ENCODE measurements at regions not wholly inside any gene's neighbourhood (a gene's known extent, or its start where the extent isn't known, plus 50 kb on each side); places are given as distances from the start of the nearest gene placed in this dataset.

- Histone ChIP-seq H4K5ac (ENCODE audit: low read depth, low read length) (no peak overlapping the region), H3K18ac (ENCODE audit: low read depth, low read length) (no peak overlapping the region), H3K4ac (ENCODE audit: low read depth, low read length) (no peak overlapping the region), H2BK15ac (ENCODE audit: low read depth, low read length) (no peak overlapping the region), H3K4me2 (ENCODE audit: low read depth, low read length) (no peak overlapping the region), H2AFZ (replicated peaks; ENCODE audit: low read length, poor library complexity) (no peak overlapping the region), H2AK5ac (ENCODE audit: low read depth, low read length) (no peak overlapping the region), H4K8ac (ENCODE audit: low read depth in 2 of 2, low read length in 2 of 2) (no peak overlapping the region), H3K9me3 (ENCODE audit: control insufficient read depth, insufficient read depth, low read length) (no peaks in the 10 kb centered on the region), H2BK120ac (ENCODE audit: low read depth, low read length) (no peak overlapping the region), H3K27me3 (ENCODE audit: control insufficient read depth, insufficient read depth, low read length) (no peaks in the 10 kb centered on the region), H2AK9ac (replicated peaks; ENCODE audit: low read depth, low read length, poor library complexity) (no peak overlapping the region), H3K9me1 (ENCODE audit: insufficient read depth, low read length) (no peaks in the 10 kb centered on the region), H3K4me3 (ENCODE audit: insufficient read depth, low read depth, low read length) (no peak overlapping the region), H4K20me1 (ENCODE audit: insufficient read depth, low read length) (no peaks in the 10 kb centered on the region), H4K91ac (ENCODE audit: insufficient read depth, low read depth, low read length) (no peak overlapping the region), H3K27ac (ENCODE audit: insufficient read depth, low read length) (no peak overlapping the region), H3K4me1 (ENCODE audit: control insufficient read depth, insufficient read depth, low read length) (no peaks in the 10 kb centered on the region), H3K9ac (ENCODE audit: low read depth, low read length) (no peak overlapping the region), H3K36me3 (ENCODE audit: control insufficient read depth, insufficient read depth, low read length) (no peaks in the 10 kb centered on the region), H3K14ac (replicated peaks; ENCODE audit: low read depth, low read length) (no peak overlapping the region), H3K56ac (ENCODE audit: extremely low read depth, insufficient read depth, low read length) (no peak overlapping the region), H3K23ac (ENCODE audit: low read depth, low read length) (no peak overlapping the region), H2BK5ac (ENCODE audit: low read depth, low read length, poor library complexity, severe bottlenecking) (no peak overlapping the region), H2BK20ac (ENCODE audit: low read depth, low read length) (no peak overlapping the region), H3K79me1 (ENCODE audit: low read depth in 1 of 2, low read length in 2 of 2) (peaks cover 0 to 3% of the 10 kb centered on the region in 2 experiments; a peak in 2 of 4 replicates)
- TF ChIP-seq CHD1 (IDR thresholded peaks at IDR 0.05; ENCODE audit: low read depth, low read length) (no peak), MAZ (IDR thresholded peaks at IDR 0.05; ENCODE audit: borderline replicate concordance, low read depth, low read length) (no peak), SMC3 (IDR thresholded peaks at IDR 0.05; ENCODE audit: low read depth, low read length) (no peak), NFE2L2 (IDR thresholded peaks at IDR 0.05; ENCODE audit: low read depth, low read length) (no peak), MXI1 (IDR thresholded peaks at IDR 0.05; ENCODE audit: borderline replicate concordance, low read depth, low read length) (no peak), POLR2A (IDR thresholded peaks at IDR 0.05; ENCODE audit: low read depth, low read length) (no peak), CEBPB (IDR thresholded peaks at IDR 0.05; ENCODE audit: low read depth, low read length) (no peak)
- POLR2A ChIA-PET (ENCODE audit: unreplicated experiment): no interaction called here
- in situ Hi-C loops (cut with MboI; ENCODE audit: low sequenced_read_pairs): no loop called here
- BruUV-seq (replicated peaks): no TSS peak
- CTCF ChIA-PET: no interaction called here
- intact Hi-C loops (cut with micrococcal nuclease): no loop called here
- no peak for DNase-seq
- ATAC-seq (ENCODE audit: low read depth): no peak
- no CpG with 5 or more reads among the region's 3 CpGs for WGBS, 2 experiments (ENCODE audit: extremely low coverage in 2 of 2, insufficient read length in 1 of 2)
- dilution Hi-C loops (cut with HindIII; ENCODE audit: low sequenced_read_pairs, unreplicated experiment): no loop called here
Measured at GRCh38 chr4:123083646-123084045, 161.2 kb upstream of the NUDT6 start.
